ENCODE measurements at regions not wholly inside any gene's neighbourhood (a gene's known extent, or its start where the extent isn't known, plus 50 kb on each side); places are given as distances from the start of the nearest gene placed in this dataset.

DNA sequence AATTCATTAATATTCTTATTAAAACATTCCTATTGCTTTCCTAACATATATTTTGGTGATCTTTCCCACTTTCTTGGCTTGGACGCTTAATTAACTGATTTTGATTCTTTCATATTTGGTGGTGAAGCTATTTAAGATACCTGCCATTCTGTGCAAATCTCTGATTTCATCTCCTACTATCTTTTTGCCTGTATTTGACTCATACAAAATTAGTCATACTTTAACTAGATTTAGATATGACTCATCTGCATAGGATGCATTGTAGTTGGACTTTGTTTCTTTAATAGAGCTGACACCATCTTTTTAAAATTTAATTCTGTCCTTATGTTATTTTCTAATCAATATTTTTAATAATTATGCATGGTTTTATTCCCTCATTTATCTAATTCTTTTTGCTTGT, 93.8 kb upstream of the PLPPR4 start:
- no peak for DNase-seq

DNA sequence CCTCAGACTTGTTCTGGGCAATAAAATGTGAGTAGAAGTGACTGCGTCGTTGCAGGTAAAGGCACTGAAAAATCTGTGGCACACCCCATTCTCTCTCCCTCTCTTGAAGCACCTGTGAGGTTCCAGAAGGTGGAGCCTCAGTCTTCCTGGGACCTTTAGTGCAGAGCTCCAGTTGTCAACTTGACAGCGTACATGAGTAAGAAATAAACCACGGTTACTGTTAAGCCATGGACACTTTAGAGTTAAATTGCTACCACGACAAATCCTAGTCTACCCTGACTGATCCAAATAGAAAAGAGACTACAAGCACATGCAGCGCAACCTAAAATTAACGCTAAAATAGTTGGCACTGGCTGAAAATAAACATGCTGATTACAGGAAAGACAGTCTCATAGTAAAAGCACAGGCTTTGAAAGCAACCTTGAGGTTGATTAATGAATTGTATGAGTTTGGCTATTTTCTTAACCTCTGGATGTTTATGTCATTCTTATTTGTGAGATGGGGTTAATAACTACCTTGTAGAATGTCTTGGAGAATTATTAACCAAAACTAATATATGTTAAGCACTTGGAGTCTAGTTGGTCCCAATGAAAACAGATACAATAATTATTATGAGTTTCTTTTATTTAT, 93.0 kb upstream of the PLPPR4 start:
- no peak for DNase-seq

DNA sequence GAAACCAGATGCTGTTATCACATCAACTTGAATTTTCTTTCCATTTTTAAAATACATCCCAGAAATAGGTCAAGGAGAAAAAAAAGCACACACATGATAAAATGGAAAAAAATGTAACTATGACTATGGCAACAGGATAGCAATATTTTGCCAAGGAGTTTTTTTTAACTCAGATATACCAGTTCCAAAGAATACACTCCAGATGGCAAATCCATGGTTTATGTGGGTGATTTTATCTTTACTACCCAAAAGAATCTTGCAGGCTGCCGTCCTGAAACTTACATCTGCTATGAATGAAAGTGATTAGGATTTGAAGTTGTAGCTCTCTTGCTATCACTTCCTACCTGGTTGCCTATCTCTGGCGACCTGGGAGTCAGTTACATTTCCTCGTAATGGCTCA, 91.0 kb upstream of the PLPPR4 start:
- DNase-seq: no peak

DNA sequence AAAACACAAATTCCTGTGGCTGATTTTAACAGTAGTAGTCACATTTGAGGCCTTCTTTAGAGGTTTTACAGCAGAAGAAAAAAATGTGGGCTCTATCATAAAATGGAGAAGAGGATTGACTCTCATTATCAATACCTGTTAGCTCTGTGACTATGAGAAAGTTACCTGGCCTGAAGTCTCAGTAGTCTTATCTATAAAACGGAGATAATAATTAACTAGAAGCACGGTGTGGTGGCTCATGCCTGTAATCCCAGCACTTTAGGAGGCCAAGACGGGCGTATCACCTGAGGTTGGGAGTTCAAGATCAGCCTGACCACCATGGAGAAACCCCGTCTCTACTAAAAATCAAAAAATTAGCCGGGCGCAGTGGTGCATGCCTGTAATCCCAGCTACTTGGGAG, 90.4 kb upstream of the PLPPR4 start:
- no peak for DNase-seq

GRCh38 chr1:99176753-99177152, 87.5 kb upstream of the PLPPR4 start:
- no peak for DNase-seq

DNA sequence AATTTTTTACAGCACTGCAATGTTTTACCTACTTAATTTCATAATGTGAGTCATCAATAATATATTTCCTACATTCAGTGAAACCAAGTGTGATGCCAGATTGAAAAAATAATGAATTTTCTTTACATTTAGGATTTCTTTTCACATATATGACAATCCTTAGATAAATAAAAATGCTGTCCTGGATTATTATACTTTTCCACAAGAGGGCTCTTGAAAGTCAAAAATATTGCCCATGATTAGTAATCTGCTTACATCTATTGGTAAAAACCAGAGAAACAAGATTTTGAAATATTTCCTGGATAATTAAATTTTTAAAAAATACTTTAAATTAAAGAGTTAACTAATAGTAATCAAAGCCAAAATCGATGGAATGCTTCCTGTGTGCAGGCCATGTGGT, 86.8 kb upstream of the PLPPR4 start:
- DNase-seq: no peak

GRCh38 chr1:99180343-99180808, 83.9 kb upstream of the PLPPR4 start:
- peak; percentile 64 for DNase-seq

DNA sequence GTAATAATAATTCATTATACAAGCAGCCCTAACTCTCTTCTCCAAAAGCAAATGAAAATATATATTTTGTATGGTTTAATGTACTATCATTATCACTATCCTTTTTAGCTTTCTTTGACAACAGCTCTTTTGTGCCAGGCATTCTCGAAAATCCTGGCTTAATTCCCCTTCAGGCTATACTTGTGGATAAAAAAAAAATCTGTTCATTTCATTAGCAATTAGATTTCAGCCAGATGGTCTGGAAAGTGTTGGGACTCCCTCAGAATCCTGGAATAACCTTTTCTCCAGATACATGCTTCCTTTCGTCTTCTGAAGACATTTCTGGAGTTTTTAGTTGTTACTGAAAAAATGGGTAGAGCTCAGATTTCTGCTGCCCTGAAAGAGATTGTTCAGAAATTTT, 83.4 kb upstream of the PLPPR4 start:
- no peak for DNase-seq

GRCh38 chr1:99181892-99182291, 82.4 kb upstream of the PLPPR4 start:
- DNase-seq: no peak

DNA sequence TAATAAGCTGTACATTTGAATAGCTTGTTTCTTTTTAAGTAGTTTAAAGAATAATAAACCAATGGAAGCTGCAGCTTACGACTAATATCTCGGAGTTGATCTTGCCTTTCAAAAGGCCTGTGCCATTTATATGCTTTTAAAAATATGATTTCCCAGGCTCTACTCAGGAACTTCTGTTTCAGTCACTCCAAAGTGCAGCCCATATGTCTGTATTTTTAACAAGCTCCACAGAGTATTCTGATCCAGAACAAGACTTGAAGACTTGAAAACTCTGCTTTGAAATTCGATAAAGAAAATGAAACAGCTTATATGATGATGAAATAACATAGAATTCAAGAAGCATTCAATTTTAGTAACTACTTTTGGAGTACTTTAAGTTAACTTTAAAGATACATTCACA, 79.1 kb upstream of the PLPPR4 start:
- no peak for DNase-seq

- no peak for DNase-seq
These were observed 70.9 kb upstream of the PLPPR4 start for GRCh38 chr1:99193431-99193830.

DNA sequence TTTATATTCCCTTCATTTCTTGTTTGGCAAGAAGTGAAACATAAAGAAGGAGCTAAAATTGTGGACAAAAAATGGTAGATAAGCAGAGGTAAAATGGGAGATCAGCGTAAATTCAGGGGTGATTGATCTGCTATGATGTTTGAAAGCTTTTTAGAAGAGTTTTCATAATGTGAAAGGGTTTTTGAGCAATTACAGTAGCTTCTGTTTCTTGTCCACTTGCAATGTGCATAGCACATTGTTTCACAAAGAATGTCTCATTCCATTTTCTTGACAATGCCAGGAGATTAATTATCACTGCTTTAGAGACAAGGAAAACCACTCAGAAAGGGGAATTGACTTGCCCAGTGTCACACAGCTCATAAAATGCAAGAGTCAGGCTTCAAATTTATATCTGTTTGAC, 65.9 kb upstream of the PLPPR4 start:
- DNase-seq: no peak

GRCh38 chr1:99207216-99207615, 57.1 kb upstream of the PLPPR4 start:
- no peak for DNase-seq
